GM12892 (cell line): ENCODE measurements at regions not wholly inside any gene's neighbourhood (a gene's known extent, or its start where the extent isn't known, plus 50 kb on each side); places are given as distances from the start of the nearest gene placed in this dataset.

ENCODE experiments used
- DNase-seq: peaks from one replicate; pipeline ENCODE4 v3.0.0; 2011; ENCODE audit not compliant: insufficient read length
- FAIRE-seq: peaks from 2 replicates; lab custom pipeline; 2011; peaks lifted over from hg19 to GRCh38; lab: Jason Lieb, UNC
- POLR2A ChIP-seq: IDR thresholded peaks from 2 replicates; pipeline ENCODE4 v1.6.1; 2011; ENCODE audit warnings: low read depth, low read length, control low read depth
- POLR2AphosphoS5 ChIP-seq: IDR thresholded peaks from 2 replicates; pipeline ENCODE4 v1.6.1; 2011; ENCODE audit warnings: low read depth, low read length, control low read depth
- TAF1 ChIP-seq: IDR thresholded peaks from 2 replicates; pipeline ENCODE4 v1.6.1; 2011; ENCODE audit warnings: low read depth, mild to moderate bottlenecking, control low read depth, low read length, borderline replicate concordance

DNA sequence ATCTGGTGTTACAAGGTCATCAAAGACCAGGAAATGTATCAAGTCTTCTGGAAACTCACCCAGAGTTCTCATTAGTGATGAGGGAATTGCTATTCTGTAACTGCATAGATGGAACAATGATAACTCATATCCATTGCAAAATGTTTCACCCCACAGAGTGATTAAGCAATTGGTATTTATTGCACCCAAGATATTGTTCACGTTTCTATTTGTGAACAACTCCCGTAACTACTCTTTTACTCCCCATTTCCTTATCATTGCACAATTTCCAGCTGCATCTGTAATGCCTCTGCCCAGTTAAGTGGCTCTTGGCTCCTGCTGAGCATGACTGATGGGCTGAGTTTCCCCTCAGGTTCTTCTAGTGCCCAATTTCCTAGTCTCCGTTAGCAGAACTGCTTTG, 108.7 kb upstream of the PRICKLE1 start:
- no peak for TF ChIP-seq TAF1
- TF ChIP-seq POLR2A = no peak
- TF ChIP-seq POLR2AphosphoS5 = no peak
- FAIRE-seq = no peak
- DNase-seq = no peak

DNA sequence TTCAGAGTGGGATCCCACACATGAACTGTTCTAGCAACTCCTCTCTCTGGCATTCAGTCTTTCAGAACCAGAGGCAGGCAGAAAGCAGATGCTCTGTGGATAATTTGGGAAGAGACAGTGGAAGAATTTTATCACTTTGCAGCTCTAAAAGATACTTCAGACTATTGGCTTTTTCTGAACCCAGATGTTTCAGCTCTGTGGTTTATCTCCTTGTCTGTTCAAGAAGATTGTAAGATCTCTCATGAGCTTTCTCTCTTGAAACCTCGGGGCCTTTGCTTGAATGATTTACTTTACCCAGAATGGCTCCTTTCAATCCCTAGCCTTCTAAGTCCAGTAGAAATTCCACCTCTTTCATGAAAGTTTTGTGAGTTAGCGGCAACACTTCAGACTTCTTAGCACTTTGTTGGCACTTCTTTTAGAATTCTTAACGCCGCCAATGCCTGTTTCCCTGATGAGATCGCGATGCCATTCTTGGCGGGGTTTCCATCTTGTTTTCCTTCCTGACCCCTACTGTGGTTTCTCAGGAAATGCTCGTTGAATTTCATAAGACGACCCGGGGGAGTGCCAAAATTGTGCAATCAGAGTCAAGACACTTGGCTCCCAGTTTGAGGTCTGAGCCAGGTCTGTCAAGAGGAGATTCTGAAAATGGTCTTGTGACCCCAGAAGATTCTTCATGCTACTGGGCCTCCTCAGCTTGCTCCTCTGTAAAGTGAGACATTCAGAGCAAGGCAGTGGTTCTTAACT, 107.0 kb upstream of the PRICKLE1 start:
- DNase-seq (no peak), FAIRE-seq (no peak)
- no peak for TF ChIP-seq TAF1
- no peak for TF ChIP-seq POLR2A
- TF ChIP-seq POLR2AphosphoS5 = no peak

DNA sequence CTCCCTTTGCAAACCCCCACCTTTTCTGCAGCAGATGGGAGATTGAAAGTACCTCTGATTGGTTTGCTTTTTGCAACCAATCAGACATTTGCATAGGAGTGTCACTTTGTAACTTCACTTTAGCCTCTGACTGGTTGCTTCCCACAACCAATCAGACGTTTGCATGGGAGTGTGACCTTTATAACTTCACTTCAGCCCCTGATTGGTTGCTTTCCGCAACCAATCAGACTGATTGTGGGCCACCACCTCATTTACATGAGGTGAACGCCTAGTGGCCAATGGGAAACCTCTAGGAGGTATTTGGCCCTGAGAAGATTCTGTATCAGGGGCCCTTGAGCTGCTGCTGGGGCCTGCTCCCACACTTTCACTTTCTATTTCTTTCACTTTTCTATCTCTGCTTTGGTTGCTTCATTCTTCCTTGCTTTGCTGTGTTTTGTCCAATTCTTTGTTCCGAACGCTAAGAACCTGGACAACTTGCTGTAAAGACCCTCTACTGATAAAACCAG, 106.0 kb upstream of the PRICKLE1 start:
- TF ChIP-seq POLR2A (no peak), POLR2AphosphoS5 (no peak), TAF1 (no peak)
- FAIRE-seq (no peak), DNase-seq (no peak)

DNA sequence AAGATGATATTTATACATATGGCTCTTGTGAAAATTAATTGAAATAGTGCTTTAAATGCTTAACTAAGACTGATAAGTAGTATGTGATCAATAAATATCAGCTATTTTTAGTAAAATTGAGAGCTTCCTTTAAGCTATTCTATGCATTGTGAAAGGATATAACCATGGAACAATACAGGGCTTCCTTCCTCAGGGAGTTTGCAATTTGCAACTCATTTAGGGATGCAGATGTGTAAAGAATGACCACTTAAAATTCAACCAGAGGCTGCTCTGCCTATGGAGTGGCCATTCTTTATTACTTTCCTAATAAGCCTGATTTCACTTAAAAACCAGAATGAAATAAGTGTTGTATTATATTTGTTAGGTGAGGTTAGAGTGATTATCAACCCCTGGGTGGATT, 103.2 kb upstream of the PRICKLE1 start:
- no peak for FAIRE-seq
- DNase-seq = no peak
- no peak for TF ChIP-seq POLR2A
- no peak for TF ChIP-seq TAF1
- TF ChIP-seq POLR2AphosphoS5 = no peak

DNA sequence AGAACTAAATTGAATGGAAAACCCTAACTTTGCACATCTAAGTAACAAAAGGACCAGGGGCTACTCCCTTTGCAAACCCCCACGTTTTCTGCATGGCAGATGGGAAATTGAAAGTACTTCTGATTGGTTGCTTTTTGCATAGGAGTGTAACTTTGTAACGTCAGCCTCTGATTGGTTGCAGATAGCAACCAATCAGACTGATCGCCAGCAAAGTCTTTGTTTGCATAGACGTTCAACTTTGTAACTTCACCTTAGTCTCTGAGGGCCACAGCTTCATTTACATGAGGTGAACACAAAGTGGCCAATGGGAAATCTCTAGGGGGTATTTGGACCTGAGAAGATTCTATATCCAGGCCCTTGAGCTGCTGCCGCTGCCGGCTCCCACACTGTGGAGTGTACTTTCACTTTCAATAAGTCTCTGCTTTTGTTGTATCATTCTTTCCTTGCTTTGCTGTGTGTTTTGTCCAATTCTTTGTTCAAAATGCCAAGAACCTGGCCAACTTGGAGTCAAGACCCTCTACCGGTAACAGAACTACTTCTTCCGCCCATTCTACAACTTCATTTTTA, 102.5 kb upstream of the PRICKLE1 start:
- TF ChIP-seq POLR2AphosphoS5 = no peak
- TF ChIP-seq TAF1 = no peak
- TF ChIP-seq POLR2A = no peak
- FAIRE-seq = no peak
- no peak for DNase-seq

DNA sequence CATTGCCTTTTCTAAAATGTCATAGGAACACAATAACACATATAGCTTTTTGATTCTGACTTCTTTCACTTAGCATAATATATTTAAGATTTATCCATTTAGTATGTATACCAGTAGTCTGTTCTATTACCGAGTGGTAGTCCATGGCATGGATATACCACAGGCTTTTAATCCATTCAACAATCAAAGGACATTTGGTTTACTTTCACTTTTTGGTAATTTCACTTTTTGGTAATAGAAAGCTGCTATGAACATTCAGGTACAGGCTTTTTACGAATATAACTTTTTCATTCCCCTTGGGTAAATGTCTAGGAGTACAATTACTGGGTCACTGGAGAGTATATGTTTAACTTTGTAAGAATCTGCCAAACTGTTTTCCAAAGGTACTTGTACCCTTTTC, 100.7 kb upstream of the PRICKLE1 start:
- no peak for DNase-seq
- TF ChIP-seq POLR2AphosphoS5 (no peak), TAF1 (no peak), POLR2A (no peak)

DNA sequence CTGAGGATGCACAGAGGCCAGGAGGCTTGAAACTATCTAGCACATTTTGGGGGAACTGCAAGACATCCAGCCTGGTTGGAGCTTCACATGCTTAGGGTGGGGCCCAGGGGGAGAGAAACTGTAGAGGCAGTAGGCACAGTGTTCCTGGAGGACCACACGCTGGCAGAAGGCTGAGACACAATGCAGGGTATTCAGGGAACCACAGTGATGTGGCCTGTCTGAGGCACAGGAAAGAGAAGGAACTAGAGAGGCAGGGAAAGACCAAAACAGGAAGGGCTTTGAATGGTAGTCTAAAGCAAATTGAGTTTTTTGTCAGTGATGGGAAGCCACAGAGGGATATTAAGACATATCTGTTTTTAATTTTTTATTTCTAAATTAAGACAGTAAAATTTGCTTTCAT, 100.2 kb upstream of the PRICKLE1 start:
- DNase-seq = no peak
- no peak for FAIRE-seq
- TF ChIP-seq POLR2A (no peak), TAF1 (no peak), POLR2AphosphoS5 (no peak)

More for the DNA sequence above, 100.7 kb upstream of the PRICKLE1 start:
- FAIRE-seq = no peak

DNA sequence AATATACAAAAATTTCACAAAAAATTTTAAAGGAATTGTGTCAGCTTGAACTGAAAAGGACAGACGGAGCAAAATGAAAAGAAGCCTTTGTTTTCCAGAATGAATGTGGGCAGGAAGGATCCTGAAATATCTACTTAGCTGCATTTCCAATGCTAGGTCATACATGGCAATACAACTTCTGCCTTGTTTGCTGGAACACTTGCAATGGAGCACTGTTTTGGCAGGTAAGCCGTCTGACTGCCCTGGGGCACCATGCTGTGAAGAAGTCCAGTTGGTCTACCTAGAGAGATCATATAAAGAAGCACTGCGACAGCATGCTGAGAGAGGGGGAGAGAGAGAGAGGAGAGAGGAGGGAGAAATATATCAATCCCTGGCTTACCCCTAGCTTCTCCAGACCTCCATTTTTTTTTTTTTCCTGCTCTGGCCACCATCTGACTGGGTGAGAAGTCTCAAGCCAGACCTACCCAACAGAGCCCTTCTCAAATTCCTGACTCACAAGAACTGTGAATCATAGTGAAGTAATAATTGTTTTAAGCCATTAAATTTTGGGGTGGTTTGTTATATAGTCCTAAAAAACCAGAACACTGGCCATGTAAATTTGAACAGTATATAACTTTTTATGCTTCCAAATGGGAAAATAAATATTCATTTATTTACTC, 97.1 kb upstream of the PRICKLE1 start:
- TF ChIP-seq POLR2A (no peak), TAF1 (no peak), POLR2AphosphoS5 (no peak)
- no peak for FAIRE-seq
- no peak for DNase-seq

DNA sequence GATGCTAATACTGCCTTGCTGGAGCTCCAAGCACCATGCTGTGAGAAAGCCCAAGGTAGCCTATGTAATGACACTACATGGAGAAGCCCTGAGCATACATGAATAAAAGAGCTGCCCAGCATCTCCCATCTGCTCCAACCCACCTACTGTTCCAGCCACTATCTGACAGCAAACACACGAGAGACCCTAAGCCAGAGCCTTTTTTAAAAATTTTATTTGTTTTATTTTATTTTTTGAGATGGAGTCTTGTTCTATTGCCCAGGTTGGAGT, 95.2 kb upstream of the PRICKLE1 start:
- no peak for DNase-seq
- TF ChIP-seq POLR2A = no peak
- TF ChIP-seq POLR2AphosphoS5 = no peak
- TF ChIP-seq TAF1 = no peak
- no peak for FAIRE-seq

DNA sequence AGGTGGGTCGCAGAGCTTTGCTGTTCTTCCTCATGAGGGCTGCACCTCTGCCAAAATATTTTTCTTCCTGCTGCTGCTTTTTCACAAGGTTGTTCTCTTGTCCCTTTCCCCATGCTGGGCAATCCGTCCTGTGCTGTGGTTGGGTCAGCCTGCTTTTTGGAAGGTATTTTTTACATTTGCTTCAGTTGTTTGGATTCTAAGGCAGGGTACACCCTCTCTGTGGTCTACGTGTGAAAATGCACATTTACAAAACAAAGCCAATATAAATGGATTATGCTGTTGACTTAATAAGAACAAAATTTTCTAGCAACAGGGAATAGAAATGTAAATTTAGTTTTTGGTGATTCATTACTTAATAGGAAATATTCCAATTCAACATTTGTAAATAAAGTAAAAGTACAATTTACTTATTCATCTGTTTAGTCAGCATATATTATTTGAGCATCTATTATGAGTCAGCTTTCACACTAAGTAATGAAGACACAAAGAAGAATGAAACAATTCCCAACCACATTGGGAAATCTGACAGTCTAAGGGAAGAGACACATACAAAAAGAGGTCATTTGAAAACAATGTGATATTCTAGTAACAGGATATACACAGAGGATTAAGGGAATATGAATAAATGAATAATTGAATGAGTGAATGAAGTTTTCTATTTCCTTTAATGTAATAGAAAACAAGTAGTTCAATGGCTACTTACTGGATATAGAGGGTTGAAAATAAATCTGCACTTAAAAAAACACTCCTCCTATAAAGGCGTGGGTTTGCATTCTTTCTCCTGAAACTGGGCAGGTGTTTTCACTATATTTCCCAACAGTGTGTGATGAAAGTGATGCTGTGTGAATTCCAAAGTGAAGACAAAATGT, 94.6 kb upstream of the PRICKLE1 start:
- DNase-seq (no peak), FAIRE-seq (no peak)
- no peak for TF ChIP-seq POLR2A
- TF ChIP-seq TAF1 = no peak
- TF ChIP-seq POLR2AphosphoS5 = no peak

DNA sequence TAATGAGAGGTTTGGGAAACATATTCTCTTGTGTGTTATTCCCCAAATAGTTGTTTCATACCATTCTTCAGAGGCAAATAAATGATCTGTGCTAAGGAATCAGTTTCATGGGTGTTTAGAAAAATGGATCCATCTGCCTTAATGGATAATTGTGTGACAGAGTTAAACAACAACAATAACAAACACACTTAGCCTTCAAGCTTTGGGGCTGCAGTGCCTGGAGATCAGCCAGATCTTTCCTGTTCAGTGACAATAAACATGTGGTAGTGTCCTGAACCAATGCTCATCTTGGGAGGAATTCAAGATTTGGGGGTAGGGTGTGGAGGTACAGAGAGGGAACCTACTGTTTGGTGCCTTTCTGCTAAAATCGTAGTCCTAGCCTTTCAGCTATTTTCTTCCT, 93.7 kb upstream of the PRICKLE1 start:
- no peak for FAIRE-seq
- DNase-seq = no peak
- TF ChIP-seq POLR2A (no peak), TAF1 (no peak), POLR2AphosphoS5 (no peak)
